ENCODE measurements at regions not wholly inside any gene's neighbourhood (a gene's known extent, or its start where the extent isn't known, plus 50 kb on each side); places are given as distances from the start of the nearest gene placed in this dataset.

DNA sequence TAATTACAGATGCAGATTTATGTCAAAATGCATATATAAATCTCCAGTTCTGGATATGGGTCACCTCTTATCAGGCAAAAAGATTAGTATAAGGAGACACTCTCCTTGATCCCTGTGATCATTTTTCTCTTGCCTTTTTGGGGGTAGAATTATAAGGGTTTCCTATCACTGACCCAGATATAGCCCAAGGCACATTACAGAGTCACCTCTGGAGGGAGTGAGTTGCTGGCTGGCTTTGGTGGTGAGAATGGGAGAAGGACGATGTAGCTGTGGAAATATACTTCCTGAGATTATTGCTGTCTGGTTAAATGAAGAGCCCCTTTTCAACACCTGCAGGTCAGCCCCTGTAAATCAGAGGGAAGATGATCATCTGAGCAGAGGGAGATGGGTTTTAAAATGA, 418.7 kb downstream of the MTX2 start:
- TF ChIP-seq GATA2 (IDR thresholded peaks at IDR 0.05; ENCODE audit: low read depth, low read length) (no peak), GATA3 (IDR thresholded peaks at IDR 0.05; ENCODE audit: low read depth, low read length) (no peak)

Measured in SH-SY5Y (cell line).